ENCODE measurements at regions not wholly inside any gene's neighbourhood (a gene's known extent, or its start where the extent isn't known, plus 50 kb on each side); places are given as distances from the start of the nearest gene placed in this dataset.
"Not testable (repeated sequence)": the region's sequence is repeated elsewhere in the genome, so short reads cannot be mapped to it uniquely, and the experiment has no call there.

DNA sequence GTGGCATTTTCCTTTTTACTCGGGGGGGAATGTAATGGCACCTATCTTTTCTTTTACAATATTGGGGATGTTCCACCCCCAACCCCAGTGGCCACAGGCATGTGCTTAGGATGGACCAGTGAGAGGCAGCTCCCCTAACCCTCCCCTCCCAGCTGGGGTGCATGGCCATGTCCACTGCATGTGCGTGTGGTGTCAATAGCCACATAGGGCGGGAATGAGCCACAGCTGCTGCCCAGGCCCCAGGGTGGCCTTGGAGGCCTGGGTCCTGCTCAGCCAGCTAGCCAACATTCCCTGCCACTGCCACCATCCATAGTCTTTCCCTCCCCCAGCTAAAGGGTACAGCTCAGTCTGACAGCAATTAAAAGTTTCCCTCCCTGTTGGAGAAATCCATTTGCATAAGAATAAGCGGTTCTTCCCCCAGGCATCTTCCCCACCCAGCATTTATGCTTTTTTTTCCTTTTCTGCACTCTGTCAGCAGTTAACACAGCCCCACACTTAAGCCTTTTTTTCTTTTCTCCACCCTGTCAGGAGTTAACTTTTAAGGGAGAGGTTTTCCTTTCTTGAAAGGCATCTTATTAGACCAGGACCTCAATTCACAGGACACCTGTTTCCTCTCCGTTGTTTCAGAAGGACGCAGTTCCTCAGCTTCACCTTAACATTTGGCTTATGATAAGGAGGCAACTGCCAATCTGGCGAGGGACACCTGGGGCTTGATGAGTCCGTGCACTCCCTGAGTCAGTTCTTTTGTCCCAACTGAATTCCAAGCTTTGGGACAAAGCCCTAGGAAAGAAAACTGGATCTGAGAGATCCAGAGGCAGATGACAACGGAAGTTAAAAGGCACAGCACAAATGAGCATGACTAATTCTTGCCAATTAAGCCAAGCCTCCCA lies 121.4 kb downstream of the TPBG start:
- DNase-seq (ENCODE audit: low read depth) = no peak
- TF ChIP-seq, protein P1, sequence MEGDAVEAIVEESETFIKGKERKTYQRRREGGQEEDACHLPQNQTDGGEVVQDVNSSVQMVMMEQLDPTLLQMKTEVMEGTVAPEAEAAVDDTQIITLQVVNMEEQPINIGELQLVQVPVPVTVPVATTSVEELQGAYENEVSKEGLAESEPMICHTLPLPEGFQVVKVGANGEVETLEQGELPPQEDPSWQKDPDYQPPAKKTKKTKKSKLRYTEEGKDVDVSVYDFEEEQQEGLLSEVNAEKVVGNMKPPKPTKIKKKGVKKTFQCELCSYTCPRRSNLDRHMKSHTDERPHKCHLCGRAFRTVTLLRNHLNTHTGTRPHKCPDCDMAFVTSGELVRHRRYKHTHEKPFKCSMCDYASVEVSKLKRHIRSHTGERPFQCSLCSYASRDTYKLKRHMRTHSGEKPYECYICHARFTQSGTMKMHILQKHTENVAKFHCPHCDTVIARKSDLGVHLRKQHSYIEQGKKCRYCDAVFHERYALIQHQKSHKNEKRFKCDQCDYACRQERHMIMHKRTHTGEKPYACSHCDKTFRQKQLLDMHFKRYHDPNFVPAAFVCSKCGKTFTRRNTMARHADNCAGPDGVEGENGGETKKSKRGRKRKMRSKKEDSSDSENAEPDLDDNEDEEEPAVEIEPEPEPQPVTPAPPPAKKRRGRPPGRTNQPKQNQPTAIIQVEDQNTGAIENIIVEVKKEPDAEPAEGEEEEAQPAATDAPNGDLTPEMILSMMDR (conservative IDR thresholded peaks at IDR 0.05; ENCODE audit: low read depth, low read length) = no peak
- H3K4me3 ChIP-seq (ENCODE audit: low read depth, low read length) = no peak overlapping the region

DNA sequence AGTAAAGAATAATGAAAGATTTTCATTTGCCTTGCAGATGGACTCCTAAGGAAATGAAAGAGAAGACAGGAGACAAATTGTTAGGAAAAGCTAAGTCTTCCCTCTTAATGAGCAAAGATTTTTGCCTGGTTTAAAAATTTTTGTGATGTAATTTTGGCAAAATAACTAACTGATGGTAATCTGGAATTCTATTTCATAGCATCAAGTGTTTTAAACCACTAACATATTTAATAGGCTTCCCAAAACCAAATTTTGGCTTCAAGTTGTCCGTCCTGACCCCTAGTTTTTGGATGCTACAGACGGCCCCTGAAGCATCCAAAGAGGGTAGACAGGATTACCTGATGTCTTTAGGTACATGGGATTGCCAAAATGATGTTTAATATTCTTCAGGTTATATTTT lies 124.3 kb downstream of the TPBG start:
- no peak for DNase-seq (ENCODE audit: low read depth)
- no peak overlapping the region for H3K4me3 ChIP-seq (ENCODE audit: low read depth, low read length)
- TF ChIP-seq, protein P1 (conservative IDR thresholded peaks at IDR 0.05; ENCODE audit: low read depth, low read length) = no peak

DNA sequence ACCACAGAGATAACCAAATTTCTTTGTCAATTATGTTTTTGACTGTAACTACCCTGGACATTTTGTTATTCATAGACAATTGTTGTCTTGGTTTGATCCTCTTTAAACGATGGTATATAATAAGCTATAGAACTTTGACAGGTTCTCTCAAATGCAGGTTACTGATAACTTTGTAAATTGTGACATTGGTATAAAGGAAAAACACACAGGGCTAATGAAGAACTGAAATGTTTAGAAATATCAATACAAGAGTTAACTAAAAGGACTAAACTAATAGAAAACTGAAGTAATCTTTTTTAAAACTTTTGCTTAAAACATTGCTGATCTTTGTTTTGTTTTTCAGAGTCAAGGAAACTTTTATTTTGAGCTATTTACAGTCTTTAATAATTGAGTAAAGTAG lies 124.8 kb downstream of the TPBG start:
- no peak for DNase-seq (ENCODE audit: low read depth)
- TF ChIP-seq, protein P1 (conservative IDR thresholded peaks at IDR 0.05; ENCODE audit: low read depth, low read length) = no peak
- H3K4me3 ChIP-seq (ENCODE audit: low read depth, low read length) = no peak overlapping the region

DNA sequence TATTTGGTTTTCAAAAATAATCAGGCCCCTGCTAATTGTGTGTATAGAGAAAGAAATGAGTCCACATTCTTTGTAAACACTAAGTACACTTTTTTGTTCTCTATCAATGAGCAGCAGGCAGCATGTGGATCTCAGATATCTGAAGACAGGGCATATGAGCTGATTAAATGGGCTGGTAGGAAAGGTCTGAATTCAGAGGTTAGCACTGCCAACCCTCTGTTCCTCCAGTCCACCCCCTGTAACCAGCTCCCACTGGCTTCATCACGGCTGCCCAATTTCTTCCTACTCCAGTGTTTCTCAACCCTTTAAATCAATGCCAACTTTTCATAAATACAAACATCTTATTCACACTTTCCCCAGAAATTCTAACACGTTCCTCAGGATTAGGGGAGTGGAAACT lies 128.5 kb downstream of the TPBG start:
- no peak for DNase-seq (ENCODE audit: low read depth)
- no peak overlapping the region for H3K4me3 ChIP-seq (ENCODE audit: low read depth, low read length)
- TF ChIP-seq, protein P1 (conservative IDR thresholded peaks at IDR 0.05; ENCODE audit: low read depth, low read length) = no peak

DNA sequence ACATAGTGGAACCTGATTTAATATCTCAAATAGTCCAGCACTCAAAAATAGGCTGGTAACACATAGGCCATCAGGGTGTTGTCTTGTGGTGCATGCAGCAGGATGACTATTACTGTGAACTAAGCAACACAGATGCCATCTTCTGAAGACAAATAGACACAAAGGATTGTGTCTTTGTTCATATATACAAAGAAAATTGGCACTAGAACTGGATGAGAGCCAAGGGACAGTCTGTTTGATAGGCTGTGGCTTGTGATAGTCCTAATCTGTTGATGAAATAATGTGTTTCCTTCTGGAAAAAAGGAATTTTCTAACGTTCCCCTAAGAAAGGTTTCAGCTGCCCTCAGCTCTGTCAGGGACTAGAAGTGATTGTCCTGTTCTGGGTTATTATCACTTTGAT lies 129.8 kb downstream of the TPBG start:
- TF ChIP-seq, protein P1 (conservative IDR thresholded peaks at IDR 0.05; ENCODE audit: low read depth, low read length) = no peak
- DNase-seq (ENCODE audit: low read depth) = no peak
- no peak overlapping the region for H3K4me3 ChIP-seq (ENCODE audit: low read depth, low read length)

DNA sequence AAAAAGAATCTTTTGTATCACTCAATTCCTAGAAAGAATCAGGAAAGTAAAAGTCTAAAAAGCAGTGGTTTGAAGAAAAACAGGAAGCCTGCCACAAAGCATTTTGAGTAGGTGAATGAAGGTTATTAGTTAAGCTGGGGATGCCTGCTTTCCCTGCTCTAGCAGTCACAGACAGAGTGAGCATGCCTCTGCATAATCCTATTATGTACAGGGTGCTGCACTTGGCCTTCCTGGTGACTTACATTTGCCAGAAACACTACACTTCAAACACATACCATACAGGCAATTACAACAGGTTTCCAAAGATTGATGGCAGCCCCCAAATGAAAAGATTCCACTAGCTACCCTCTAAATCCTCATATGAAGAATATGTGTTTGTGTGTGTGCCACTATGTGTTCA lies 130.8 kb downstream of the TPBG start:
- TF ChIP-seq, protein P1 (conservative IDR thresholded peaks at IDR 0.05; ENCODE audit: low read depth, low read length) = no peak
- H3K4me3 ChIP-seq (ENCODE audit: low read depth, low read length) = no peak overlapping the region
- DNase-seq (ENCODE audit: low read depth) = no peak

DNA sequence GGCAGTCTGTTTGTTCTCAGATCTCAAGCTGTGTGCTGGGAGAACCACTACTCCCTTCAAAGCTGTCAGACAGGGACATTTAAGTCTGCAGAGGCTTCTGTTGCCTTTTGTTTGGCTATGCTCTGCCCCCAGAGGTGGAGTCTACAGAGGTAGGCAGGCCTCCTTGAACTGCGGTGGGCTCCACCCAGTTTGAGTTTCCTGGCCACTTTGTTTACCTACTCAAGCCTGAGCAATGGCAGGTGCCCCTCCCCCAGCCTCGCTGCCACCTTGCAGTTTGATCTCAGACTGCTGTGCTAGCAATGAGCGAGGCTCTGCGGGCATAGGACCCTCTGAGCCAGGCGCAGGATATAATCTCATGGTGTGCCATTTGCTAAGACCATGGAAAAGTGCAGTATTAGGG lies 138.3 kb downstream of the TPBG start:
- not testable (repeated sequence) for DNase-seq (ENCODE audit: low read depth); H3K4me3 ChIP-seq (ENCODE audit: low read depth, low read length)
